EH (cell line): ENCODE measurements at regions not wholly inside any gene's neighbourhood (a gene's known extent, or its start where the extent isn't known, plus 50 kb on each side); places are given as distances from the start of the nearest gene placed in this dataset.
A peak's percentile ranks its signal among the peaks of the same experiment; 100 is the strongest.

Experiments
- DNase-seq: peaks from one replicate; pipeline ENCODE4 v3.0.0-alpha.2; 2015; ENCODE audit warnings: low read depth

DNA sequence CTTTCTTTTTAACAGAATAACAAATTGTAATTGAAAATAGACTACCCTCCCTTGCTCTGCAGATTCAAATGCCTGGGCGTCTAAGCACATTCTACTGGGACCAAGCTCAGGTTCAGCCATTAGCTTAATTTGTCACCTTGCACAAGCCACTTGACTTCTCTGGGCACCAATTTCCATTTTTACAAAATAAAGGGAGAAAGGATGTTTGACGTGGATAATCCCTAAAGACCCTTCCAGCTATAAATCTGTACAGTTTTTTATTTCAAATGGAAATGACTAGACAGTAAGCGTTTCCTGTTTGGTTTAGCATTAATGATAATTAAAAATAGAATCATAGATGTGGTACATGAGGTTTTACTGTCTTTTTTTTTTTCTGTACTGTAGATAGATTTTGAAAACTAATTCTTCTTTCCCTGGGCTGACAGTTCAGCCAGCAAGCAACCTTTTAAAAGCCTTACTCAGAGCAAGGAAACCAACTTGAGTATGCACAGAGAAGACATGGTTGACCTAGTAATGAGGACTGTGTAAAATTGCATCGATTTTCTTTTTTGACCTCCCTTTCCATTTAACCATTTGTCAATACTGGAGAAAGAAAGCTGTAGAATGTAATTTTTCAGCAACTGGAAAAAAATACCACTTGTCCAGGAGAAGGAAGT is 1329.5 kb upstream of the CDH8 start:
- DNase-seq, result no peak

DNA sequence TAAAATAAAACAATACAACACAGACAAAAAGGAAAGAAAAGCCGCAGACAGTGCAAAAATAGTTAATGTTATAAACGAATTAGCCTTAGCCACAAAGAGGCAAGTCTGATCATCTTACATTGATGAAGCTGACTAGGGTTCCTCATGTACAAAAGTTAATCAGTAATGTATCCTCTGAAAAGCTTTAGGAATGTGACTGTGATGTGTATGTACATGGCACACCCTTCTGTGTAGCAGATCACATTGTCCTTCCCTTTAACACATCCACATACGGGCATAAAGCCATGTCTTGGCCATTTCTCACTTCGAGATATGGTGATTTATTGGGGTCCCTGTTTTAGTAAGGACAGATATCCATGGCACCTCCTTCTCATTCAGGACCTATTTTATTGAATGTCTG is 1327.5 kb upstream of the CDH8 start:
- DNase-seq, result no peak

DNA sequence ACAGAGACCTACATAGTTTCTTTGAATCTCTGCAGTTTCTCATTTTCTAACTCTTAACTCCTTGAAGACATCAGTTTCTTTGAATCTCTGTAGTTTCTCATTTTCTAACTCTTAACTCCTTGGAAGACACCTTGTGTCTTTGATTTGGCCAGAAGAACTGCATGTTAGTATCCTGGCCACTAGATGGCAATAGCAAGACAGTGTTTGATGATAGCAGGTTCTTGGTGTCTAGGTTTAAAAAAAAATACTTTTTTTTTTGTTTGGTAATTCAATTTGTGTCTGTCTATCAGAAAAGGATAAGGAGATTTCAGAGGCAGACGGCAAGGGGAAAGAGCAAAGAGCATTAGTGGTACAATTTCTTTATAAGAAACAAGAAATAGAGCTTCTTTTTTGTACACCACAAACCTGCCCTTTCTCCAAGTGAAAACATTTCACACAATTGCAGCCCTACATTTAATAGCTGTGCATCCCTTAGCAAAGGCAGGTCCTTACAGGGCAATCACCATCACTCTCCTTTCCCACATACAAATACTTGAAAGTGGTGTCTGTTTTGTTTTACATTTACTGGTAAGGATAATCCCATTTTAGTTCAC is 1324.9 kb upstream of the CDH8 start:
- peak; percentile 55 for DNase-seq

DNA sequence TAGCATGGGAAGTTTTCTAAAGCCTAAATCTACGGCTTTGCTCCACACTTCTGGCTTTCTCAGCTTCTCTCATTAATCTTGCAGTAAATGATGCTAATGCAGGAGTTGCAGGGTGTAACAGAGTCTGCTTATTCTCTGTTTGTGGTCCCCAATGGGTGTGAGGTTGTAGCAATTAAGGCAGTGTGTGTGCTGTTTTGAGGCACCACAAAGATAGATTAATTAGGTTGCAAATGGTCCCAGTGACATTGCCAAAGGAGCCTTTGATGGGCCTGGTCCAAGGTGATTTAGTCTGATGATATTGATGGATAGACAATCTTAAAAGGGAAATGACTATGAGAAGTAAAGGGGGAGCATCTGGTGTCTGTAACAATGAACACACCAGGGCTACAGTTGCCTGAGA is 1313.7 kb upstream of the CDH8 start:
- no peak for DNase-seq

DNA sequence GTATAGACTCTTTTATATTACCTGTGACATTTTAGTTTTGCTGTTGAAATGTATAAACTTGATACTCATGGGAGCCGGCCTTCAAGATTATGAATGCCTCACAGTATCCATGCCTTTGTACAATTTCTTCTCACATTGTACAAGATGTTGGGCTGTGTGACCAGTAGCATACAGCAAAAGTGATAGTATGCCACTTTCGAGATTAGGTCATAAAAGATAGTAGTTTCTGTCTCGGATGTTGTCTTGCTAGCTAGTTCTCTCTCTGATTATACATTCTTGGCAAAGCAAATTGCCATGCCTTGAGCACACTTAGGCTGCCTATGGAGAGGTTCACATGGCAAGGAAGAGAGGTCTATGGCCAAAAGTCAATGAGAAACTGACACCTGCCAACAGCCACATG is 1309.8 kb upstream of the CDH8 start:
- DNase-seq, result no peak

DNA sequence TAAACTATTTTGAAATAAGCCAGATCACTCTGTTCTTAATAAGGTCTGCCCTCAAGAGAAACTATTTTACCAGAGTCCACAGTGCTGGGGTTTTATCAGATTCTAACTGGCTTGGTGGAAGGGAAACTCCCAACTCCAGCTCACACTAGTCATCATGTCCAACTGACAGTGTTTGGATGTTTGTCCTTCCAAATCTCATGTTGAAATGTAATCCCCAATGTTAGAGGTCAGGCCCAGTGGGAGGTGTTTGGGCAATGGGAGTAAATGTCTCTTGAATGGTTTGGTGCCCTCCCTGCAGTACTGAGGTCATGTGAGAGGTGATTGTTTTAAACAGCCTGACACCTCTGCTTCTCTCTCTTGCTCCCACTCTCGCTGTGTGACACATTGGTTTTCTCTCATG is 1301.0 kb upstream of the CDH8 start:
- DNase-seq, result no peak

DNA sequence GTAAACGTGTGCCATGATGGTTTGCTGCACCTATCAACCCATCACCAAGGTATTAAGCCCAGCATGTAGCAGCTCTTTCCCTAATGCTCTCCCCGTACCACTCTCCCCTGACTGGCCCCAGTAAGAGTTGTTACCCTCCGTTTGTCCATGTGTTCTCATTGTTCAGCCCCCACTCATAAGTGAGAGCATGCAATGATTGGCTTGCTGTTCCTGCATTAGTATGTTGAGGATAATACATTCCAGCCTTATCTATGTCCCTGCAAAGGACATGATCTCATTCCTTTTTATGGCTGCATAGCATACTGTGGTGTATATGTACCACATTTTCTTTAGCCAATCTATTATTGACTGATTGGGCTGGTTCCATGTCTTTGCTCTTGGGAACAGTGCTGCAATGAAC is 1294.9 kb upstream of the CDH8 start:
- DNase-seq, result no peak

DNA sequence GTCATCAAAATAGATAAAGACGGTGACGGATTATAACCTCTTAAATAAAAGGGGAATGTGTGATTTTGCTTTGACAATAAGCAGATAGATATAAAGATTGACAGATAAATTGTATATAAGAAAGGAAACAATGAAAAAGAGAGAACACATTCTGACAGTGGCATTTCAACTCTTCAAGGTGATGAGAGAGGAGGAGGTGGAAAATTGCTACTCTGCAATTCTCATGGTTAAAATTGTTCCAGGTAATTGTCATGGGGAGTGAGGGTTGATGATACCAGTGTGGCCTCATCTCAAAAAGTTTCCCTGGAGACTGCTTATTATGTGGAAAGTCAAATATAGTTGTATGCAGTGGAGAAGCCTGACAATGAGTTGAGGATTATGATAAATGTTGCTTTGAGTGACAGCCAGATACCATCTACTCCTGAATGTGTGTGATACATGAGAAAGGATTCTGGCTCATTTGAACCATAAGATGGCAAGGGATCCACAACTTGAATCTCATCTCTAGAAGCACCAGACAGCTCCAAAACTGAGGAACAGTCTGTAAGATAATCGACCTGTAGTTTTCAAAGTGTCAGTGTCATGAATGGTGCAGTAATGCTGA is 1290.6 kb upstream of the CDH8 start:
- DNase-seq, result no peak

DNA sequence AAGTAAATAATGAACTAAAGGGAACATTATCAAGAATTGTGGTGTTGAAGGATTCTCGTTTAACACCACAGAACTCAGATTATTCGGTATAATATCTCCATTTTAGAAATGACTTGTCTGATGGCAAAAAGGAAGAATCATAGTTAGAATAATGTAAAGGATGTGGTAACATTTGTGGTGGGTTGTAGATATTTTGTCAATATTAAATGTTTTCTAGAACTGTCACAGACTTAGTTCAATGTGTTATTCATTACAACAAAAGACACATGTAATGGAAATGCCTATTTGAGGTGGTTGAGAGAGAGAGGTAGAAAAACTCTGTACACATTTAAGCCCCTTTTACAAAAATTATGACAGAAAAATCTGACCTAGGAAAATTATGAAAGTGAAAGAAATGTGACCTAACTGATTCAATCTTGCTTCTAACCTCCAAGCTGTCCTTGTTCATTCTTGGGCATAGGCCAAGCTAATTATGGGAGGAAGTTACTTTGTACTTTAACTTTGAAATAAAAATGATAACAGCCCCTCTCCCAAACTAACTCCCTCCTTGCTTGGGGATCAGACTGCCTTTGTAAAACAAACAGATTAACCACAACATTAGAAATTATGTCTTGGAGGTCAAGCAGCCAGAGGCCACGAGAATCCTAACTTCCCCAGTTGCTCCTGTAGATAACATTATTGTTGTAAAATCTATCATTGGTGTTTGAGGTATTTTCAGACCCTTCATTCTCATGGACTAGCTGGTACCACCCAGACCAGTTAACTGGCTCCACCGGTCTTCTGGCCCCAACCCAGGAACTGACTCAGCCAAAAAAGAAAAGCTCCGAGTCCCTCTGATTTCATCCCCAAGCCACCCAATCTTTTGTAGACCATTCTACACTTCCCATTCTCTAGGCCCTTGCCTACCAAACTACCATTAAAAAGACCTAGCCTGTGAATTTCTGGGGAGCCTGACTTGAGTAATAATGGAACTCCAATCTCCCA is 1287.8 kb upstream of the CDH8 start:
- no peak for DNase-seq

DNA sequence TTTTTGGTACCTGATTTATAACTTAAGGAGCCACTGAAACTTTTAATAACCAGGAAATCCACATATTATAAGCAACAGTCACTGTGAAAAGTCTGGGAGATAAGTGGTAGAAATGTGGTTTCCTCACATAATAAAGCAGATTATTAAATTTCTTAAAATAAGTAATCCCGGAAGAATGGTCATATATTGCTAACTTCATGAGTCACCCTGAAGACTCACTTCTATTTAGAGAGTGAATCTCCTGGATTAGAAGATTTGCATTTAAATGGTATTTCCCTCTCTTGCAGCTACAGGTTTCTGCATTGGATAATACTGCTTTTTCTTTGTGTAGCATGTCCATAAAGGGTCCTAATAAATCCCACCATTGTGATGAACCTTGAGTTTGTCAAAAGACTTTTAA is 1286.8 kb upstream of the CDH8 start:
- no peak for DNase-seq

DNA sequence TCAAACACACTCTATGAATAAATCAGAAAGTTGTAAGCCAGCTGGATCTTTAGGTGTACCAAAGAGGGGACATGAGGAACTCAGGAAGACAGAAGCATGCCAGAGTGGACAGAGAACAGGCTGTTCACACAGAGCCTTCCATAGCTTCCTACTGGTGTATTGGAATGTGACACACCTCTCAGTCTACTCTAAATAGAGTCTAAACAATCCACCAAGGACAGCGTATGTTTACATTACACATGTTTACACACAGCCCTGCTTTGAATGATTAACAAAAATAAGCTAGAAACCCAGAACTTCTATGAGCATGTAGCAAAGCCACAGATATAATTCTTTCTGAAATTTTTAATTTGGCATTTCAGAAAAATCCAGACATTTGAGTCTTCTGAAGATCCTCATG is 1279.0 kb upstream of the CDH8 start:
- no peak for DNase-seq

DNA sequence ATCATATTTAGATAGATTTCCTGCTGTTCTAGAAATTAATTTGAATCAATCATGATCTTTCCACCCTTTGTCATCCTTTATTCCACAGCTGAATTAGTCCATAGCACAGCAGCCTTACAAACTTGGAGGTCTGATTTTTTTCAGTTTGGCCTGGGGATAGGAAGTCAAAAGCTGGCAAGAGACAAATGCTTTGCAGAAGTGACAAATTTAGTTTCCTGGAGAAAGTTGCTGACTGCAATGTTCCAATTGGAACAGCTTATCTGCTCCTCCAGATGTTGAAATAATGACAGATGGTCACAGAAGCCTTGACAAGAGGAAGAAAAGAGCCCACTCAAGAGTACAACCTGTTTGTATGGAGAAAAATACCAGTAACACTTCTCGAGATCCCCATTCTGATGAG is 1276.1 kb upstream of the CDH8 start:
- no peak for DNase-seq

DNA sequence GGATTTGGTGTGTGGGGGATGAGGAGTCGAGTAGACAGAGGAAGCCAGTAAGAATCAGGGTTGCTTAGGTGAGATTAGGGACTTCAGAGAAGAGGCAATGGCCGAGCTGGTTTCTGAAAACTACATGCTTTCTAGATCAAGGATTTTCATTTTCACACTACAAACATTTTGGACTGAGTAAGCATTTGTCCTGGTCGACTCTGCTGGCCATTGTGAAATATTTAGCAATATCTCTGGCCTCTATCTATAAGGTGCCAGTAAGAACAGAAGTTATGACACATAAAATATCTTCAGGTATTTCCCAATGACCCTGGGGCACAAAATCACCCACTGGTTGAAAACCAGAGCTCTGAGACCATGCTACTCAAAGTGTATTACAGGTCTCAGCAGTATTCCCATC is 1275.1 kb upstream of the CDH8 start:
- DNase-seq, result no peak

DNA sequence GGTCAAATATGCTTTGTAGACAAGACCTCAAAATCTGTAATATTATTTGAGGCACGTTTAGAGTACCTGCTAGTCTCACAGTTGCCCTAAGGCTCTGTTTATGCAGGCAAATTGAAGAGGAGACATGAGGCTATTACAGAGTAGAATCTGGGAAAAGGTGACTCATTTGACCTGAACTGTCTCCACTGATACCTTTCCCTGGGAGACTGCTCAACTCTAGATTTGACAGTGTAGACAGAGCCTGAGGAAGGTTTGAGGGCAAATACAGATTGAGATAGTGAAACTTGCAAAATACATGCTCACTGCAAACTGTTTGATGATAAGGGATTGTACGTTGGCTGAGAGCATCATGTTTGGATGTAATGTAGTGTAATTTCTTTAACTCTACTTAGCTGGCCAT is 1266.6 kb upstream of the CDH8 start:
- DNase-seq, result no peak

DNA sequence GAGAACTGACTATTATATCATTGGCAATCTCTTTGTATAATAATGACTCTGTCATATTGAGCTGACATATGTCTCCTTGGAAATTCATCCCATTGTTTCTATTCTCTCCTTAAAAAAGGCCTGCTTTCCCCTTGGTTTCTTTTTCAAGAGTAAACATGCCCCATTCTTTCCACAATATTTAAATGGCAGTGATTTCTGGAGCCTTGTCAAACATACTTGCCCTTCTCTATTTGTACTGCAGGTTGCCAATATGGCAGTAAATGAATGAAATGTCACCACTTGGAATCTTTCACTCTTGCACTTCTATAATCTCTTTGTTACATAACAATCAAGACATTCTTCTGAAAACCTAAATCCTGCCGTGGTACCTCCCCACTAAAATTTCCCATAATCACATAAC is 1265.1 kb upstream of the CDH8 start:
- DNase-seq, result no peak

DNA sequence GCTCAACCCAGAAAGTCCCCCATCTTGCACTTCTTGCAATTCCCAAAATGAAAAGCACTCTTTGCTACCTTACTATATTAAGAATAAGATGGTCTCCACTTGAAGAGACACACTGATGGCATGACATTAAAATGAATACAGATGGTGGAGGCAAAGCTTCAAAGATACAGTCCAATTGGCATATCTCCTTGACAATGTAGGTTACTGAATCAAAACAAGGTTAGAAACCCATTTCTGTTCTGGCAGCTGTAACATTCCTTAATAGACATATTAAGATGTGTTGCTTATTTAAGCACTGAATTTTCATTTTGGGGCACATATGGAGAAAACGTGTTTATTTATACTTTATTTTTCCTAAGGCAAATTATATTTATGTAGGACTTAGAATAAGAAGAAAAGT is 1262.8 kb upstream of the CDH8 start:
- DNase-seq, result no peak

DNA sequence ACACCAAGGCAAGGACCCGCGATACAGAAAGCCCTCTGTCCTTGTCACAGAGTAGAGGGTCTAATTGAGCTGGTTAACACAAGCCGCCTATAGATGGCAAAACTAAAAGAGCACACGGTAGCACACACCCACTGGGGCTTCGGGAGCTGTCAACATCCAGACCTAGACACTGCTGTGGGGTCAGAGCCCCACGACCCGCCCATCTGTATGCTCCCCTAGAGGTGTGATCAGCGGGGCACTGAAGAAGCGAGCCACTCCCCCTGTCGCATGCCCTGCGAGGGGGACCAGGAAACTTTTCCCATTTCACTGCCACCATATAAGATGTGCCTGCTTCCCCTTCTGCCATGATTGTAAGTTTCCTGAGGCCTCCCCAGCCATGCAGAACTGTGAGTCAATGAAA is 1255.8 kb upstream of the CDH8 start:
- no peak for DNase-seq

DNA sequence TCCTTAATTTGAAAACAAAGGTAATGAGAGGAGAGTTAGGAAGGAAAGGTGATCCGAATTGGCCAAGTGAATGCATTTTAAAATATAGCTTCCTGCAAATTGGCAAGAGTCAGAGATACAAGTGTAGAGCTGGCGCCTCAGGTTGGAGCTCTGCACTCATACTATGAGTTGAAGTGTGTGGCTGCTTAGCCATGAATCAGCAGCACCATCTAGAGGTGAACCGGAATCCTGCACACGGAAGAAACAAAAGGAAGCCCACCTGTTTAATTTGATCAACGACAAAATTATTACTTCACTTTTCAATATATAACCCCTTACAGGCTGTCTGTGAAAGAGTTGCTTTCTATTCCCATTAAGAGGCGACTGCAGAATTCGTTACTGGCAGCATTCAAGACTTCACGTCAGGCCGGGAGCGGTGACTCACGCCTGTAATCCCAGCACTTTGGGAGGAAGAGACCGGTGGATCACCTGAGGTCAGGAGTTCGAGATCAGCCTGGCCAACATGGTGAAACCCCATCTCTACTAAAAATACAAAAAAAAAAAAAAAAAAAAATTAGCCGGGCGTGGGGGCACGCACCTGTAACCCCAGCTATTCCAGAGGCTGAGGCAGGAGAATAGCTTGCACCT is 1253.7 kb upstream of the CDH8 start:
- no peak for DNase-seq

DNA sequence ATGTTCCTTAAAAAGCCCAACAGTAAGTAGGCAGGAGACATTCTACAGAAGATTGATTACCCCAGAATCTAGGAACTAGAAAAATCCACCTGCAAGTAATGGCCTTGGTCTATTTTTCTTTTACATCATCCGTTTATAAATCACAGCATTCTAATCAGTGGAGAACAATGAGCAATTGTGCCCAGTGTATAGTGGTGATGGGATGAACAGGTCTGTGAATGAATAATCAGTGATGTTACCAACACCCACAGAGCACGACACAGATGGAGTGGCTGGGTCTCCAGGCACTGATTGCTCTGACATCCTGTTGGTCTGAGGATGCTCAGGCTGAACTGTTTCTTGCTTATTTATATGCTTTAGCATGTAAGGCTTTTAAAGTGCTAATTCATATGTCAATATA is 1251.2 kb upstream of the CDH8 start:
- no peak for DNase-seq

DNA sequence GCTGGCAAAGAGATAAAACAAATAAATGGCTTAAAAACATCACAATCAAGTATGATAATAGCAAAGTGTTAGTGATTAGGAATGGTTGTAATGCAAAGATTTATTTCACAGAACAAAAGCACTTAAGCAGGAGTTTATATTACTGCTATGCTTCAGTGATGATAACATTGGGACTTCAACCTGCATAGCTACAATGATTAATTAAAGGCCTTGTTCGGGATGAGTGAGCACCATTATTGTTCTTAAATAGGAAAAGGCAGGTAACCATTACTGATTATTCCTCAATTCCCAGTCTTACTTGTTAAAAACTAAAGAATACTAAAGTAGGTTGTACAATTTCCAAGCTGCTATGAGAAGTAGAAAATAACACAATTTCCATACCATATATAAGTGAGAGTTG is 1247.5 kb upstream of the CDH8 start:
- no peak for DNase-seq

DNA sequence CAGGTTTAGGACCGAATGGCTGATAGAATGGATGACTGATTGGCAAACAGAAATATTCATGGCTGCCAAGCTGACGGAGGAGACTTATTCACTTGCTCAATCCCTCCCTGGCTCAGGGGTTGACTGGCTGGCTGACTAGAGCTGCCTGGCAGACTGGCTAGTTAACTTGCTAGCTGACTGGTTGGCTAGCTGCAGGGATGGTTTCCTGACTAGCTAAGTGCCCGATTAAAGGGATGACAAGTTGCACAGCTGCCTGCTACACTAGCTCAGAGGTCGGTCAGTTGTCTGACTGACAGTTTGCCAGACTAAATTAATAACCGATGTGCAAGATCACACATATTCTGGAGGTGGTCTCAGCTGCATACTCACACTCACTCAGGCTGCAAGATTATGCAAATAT is 1208.4 kb upstream of the CDH8 start:
- no peak for DNase-seq

DNA sequence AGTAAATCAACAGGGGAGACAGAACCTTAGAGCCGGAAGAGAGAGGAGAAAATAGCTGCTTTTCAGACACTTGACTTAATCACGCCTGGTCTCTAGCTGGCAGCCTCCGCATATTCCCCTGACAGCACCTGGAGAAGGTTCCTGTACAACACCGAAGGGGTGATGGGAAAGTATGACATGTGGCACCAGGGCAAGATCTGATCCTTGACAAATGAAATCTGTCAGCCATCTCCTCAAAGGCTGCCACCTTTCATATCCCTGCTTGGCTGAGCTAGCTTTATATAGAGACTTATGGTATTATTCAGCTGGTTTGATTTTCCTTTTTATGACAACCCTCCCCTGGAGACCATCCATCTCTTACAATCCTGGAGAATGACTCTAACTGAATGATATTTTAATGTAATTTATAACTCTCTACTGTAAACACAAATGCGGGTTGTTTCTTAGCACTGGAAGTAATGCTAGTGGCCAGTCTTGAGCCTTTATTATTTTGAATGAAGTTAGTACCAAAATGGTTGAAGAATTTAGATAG is 1205.3 kb upstream of the CDH8 start:
- no peak for DNase-seq
